ENCODE measurements at regions not wholly inside any gene's neighbourhood (a gene's known extent, or its start where the extent isn't known, plus 50 kb on each side); places are given as distances from the start of the nearest gene placed in this dataset.

DNA sequence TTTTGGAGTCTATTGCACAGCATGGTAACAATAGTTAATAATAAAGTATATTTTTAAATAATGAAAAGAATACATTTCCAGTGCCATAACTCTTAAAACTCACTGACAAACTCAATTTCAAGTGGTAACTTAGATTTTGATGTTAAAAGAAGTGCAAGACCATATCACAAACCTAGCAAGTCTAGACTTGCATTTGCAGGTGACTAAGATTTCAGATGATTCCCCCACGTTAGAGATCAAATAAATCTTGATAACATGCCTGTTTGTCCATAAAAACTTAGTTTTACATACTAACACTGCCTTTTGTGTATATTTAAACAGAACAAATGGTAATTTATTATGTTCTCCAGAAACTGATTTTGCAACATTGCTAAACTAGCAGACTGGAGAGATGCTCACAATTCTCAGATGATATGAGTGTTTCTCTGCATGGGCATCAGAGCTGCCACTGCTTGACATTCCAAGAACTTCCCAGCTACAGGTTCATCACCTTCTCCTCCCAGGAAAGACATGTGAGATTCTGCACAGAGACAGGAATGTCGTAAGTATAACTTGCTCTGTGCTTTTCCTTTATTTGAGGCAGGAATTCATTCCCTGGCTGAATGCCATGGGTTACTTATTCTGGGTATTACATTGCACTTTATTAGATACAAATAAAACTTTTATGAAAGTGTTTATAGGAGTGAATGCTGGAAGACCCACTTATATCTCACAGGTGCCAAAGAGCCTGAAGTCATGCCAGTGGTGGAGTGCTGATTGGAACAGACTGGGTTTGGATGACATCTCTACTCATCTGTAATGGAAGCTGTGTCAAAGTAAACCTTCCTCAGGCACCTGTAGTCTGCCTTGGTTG is 160.2 kb upstream of the FOXA2 start:
- DNase-seq, result no peak

DNA sequence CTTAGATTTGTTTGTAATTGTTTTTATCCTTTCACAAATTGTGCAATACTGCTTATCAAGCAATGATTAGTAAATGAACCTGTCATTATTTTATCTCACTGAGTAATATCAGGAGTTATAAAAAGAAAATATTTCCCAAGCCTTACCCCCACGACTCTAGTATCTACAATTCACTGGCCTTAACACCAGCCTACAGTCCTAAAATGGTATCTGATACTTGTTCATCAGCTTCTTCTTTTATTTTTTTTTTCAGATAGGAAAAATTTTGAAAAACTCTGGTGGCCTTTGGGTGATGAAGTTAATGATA is 160.8 kb upstream of the FOXA2 start:
- no peak for DNase-seq

DNA sequence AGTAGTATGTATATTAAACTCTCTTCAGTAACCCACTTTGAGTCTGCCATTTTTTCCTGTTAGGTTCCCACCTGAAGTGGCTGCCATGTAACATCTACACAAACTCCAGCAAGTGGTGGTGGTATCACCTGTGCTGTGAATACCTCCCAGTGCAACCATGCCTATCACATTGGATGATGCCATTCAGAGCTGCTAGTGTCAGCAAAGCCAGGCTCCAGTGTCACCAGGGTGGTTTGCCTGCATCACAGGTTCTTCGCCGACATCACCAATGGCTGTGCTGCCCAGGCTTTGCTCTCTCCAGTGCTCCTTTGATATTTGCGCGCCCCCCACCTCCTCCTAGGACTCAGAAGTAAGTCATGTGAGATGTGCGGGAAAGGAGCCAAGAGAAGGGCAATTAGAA is 162.6 kb upstream of the FOXA2 start:
- DNase-seq, result no peak

DNA sequence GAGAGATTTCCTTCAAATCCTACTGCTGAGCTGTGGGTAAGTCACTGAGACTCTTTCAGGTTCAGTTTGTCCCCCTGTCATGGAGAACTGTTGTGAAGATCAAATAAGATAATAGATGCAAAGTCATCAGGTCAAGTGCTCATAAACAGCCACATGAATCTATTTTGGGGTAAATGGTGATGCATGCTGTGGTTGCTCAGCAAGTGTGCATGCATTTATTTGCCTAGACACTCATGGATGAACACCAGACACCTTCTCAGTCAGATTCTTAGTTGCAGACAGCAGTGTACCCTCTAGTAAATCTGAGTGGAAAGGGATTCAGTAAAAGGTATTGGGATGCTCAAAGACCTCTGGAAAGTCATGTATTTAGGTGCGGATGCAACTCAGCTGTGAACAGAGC is 168.0 kb upstream of the FOXA2 start:
- no peak for DNase-seq

DNA sequence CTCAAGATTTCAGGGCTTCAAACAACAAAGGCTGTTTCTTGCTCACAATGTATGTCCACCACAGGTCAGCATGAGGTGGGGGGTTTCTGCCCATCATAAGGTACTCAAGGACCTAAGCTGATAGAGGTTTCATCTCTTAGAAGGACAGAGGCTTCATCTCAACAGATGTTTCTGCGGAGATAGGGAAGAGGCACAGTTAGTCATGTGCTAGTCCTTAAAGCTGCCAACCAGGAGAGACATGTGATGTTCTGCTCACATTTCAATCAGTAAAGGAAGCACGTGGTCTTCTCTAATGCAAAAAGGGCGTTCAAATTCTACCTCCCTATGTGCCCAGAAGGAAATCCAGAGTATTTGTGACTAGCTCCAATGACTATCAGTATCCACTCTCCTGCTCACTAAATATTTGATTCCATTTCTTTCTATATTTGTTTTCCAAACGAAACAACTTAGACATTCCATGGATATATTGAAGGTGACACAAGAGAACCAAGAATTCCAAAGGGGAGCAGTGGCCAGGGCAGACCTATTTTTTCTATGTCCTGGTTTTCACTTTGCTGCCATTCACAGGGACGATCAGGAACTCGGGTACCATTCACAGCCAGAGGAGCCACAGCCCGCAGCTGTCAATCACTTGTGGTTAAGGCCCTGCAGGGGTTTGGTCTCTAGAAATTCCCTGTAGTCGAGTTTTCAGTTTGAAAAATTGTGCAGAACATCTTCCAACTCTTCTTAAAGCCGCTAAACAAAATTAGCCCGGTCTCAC is 173.2 kb upstream of the FOXA2 start:
- DNase-seq, result no peak

DNA sequence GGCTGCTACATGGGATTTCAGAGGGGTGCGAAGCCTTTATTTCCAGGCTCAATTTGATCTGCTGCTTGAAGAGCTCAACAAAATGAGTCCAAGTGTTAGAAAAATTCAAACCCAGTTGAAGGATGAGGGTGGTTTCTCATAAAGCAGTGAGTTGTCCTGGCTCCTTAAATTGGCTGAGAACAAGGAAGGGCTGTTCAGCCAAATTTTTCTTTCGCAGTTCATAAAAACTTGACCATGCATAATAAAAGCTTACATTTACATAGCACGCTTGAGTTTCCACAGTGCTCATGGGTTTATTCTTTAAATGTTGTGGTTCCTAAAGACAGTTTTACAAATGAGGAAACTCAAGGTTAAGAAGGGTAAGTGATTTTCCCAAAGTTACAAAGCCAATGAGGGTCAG is 174.4 kb upstream of the FOXA2 start:
- DNase-seq, result no peak

DNA sequence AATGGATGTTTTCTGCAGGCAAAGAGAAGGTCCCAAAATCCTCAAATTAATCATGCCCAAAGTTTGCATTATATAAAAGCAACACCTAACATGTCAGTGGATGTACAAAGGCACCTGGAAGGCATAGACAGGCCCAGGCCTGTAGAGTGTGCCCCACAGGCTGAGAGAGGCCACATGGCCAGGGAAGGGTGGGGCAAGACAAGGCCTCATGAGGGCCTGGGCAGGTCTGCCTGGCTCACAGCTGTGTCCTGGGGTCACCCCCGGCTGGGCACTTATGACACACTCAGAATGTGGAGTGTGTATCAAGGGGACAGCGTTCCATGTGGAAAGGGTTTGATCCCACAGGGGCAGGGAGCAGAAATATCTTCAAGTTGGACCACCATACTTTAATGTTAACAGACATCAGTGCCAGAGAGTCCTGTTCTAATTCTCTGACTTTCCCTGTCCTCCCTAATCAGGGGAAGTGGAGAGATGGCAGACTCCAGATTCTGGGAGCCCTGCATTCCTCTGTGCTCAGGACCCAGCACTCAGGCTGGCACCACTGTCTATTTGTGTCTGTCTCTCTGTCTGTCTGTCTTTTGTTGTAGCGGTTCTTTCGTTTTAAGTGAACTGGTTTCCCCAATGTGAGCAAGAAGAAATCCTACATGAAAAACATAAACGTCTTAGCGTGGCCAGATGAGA is 178.3 kb upstream of the FOXA2 start:
- no peak for DNase-seq

DNA sequence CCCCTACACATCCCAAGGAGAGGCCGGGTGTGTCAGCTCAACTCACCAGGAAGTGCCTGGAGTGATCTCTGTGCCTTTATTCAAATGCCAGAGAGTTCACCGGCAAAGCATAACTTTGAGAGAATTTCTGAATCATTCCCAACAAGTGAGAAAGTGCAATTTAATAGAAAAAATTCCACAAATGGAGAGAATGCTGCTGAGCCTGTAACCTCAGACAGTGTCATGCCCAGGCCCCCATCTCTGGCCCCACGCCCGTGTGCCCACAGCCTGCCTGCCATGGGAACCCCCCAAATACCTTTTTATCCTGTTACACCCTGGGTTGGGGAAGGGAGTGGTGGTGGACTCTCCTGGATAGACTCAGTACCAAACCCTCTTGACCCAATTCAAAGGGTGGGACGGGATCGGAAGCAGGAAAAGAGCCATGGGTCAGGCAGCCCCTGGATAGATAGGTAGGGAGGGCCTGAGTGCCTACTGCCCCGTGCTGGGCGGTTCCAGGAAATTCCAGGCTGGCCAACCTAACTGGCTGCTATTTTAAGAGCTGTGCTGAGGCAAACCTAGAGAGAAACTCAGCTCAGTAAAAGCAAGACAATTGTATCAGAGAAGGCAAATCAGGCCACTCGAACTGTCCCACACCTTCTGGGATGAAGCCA is 179.0 kb upstream of the FOXA2 start:
- DNase-seq, result no peak

DNA sequence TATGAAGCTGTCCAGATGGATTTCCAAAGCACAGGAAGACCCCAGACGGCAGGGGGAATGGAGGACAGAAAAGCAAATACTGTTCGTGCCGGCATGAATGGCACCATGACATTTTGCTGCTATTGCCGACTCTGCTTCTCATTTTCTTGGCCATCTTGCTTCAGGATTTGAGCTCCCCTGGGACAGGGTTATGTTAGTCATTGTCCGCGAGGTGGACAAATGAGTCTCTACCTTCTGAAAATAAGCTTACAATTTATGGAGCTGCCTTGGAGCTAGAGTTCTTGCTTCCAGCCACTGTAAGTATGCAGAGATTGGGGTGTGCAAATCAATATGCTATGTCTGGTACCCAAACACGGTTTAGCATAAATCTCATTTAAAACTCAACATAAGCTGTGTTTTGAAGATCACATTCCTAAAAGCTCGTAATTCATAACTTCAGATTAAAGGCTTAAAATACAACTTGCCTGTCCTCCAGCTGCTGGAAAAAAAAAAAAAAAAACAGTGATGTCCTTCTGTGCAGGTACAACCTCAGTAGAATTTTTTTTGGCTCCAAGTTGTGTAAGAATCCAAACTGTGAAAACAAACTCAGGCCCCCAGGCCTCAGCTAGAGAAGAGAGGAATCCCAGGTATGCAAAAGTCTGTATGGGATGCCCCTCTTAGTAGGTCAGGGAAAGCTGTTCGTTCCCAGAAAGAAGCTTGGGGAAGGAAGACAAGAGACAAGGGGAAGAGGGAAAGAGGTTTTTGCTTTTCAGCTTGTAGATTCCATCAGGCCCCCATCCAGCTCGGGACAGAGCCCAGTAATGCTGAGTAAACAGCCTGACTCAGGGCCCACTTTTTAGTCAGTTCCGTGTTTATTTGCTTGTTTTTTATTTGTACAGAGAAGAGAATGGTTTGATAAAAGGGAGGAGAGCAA is 184.2 kb upstream of the FOXA2 start:
- no peak for DNase-seq

DNA sequence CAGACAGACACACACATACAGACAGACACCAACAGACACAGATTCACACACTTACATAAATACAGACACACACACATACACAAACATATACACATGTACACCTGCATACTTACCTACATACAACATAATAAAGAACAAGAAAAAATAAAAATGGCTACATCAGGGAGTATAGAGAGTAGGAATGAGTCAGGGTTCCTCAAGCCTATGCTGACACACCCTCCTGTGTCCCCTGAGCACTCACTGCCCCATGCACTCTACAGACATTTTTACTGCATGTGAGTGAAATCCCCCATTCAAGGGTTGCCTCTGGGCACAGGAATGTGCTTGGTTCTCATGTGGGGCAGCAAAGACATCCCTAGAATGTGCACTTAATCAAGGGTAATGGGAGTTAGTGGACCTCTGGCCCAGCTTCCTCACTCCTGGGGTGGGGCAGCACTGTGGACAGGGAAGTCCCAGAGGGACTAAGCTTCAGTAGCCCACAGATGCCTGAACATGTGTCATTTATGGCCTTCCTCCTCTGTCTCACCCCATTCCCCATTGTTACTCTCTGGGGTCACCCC is 185.9 kb upstream of the FOXA2 start:
- no peak for DNase-seq

DNA sequence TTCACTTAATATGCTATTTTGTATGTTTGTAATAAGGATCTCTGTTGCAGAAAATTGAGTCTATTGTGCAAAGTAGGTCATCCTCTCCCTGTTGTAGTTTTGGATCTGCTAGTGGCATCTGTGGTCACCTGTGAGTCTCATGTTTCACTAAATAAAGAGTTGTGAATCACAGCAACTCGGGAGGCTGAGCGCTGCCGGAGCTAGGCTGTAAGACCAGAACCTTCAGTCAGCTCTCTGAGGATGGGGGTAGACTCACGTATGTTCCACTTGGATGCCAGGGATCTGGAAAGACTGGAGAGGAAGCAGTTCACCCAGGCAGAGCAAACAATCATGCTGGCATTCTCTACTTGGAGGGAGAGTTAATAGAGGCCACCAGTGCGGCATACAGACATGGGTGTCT is 187.3 kb upstream of the FOXA2 start:
- no peak for DNase-seq

DNA sequence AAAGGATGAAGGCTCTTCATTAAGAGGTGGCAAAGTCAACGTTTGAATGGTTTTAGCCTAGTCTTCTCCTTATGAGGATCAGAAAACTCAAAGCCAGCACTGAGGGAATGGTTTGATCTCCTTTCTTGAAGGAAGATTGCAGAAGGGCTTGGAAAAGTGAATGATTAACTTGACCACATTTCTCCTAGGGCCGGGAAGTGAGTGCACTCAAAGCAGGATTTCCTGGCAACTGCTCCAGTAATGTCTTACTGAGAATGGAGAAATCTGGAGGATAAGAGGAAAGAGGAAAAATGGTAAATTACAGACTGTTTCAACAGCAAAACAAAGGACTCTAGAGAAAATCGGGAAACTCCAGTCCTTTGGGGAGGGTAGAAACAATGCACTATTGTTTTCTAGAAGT is 189.0 kb upstream of the FOXA2 start:
- no peak for DNase-seq

DNA sequence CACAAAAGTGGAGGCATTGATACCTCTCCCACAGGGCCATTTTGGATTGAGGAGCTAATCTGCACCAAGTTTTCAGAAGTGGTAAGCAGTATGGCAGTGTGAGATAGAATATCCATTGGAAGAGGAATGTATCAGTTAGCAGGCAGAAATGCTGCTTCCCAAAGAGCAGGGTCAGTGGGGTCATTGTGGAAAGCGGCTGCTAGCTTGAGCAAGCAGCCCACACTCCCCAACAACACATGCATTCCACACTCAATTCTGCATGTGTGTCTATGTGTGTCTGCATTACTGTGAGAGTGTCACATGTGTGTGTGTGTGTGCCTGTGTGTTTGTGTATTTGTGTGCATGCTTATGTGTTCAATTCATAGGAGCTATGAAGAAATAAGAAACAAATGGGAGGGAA is 190.9 kb upstream of the FOXA2 start:
- DNase-seq, result no peak

DNA sequence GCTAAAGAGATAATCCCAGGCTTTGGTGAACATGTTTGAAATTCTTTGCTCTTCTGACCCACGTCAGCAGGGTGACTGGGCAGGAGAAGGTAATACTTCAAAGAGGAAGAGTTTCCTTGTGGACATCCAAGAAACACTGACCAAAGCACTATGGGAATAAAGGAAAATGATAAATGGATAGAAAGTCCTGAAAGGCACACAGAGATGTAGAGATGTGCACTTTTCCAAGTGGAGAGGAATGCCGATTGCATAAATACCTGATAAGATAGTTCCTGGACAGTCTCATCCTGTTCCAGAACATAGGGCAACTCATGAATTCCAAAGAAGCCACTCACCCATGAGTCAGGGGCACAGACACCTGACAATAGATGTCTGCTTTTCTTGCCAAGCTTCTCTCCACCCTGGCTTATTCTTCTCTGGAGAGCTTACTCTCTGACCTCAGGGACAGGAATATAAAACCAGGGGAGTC is 191.3 kb upstream of the FOXA2 start:
- no peak for DNase-seq

DNA sequence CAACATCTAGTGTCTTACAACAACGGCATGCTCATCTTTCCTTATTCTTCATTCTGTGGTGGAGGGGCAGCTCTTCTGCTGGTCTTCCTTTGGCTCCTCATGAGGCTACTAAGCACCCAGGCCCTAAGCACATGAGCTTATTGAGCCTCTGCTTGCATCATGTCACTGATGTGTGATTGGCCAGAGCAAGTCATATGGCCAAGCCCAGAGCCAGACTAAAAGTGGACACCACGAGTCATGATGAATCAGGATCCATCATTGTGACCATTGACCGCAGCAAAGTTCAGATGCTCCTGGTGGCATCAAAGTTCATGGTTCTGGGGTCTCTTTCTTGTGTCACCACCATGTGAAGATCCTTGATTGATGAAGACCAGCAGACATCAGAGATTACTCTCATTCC is 192.0 kb upstream of the FOXA2 start:
- DNase-seq, result no peak

DNA sequence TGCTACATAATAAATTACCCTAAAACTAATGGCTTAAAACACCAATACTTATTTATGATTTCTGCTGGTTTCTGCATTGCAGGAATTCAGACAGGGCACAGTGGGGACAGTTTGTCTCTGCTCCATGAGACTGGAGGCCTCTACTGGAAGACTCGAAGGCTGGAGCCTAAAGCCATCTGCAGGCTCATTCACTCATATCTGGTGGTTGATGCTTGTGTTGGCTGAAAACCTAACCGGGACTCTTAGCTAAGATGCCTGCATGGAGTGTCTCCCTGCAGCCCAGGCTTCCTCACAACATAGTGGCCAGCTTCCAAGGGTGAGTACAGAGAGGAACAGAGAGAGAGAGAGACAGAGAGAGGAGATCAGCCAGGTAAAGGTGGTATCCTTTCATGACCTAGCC is 195.5 kb upstream of the FOXA2 start:
- DNase-seq, result no peak

DNA sequence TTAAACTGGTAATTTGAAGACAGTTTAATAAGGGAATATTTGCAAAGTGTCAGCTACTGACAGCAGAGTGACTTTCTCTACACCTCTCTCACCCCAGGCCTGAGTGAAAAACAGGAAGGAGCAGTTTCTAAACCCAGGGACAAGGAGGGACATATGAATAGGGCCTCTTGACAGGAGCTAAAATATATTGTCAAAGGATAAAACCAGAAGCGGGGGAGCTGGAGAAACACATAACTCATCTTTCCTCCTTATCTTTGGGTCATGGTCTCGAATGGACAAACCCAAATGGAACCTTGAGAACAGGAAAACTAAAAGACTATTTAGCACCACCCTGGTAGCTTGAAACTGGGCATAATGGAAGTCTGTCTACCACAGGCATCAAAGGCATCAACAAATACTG is 197.5 kb upstream of the FOXA2 start:
- DNase-seq, result no peak

DNA sequence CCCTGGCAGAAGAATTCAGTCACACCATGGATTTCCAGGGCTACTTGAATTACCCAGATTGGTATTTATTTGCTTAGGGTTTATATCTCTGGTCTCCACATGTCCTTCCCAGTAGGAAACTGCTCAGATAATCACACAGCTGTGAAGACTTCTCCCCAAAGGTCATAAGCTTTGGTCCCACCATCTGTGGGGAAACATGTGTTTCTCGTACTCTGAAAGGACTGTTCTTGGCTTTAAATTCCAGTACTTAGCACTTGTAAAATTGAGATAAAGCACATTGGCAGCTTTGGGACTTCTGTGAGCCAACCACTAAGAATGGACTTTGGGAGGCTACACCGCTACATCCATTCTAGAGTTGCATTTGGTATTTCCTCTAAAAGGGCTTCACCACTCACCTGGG is 205.3 kb upstream of the FOXA2 start:
- DNase-seq, result no peak

DNA sequence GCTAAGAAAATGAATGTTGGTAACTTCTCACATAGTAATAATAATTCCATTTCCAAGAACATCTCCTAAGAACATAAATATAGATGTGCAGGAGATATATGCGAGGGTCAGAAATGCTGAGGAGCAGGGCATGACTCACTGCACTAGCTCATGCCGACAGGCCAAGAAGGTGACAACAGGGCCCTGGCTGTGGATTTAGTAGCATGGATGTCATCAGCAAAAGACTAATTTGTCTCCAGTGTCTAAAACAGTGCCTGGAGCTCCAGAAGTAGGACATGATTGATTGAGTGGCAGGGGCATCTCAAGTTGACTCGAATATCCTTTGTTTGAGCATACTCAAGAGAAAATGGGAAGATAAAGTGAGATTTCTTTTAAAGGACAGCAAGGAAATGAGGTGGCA is 207.0 kb upstream of the FOXA2 start:
- no peak for DNase-seq

DNA sequence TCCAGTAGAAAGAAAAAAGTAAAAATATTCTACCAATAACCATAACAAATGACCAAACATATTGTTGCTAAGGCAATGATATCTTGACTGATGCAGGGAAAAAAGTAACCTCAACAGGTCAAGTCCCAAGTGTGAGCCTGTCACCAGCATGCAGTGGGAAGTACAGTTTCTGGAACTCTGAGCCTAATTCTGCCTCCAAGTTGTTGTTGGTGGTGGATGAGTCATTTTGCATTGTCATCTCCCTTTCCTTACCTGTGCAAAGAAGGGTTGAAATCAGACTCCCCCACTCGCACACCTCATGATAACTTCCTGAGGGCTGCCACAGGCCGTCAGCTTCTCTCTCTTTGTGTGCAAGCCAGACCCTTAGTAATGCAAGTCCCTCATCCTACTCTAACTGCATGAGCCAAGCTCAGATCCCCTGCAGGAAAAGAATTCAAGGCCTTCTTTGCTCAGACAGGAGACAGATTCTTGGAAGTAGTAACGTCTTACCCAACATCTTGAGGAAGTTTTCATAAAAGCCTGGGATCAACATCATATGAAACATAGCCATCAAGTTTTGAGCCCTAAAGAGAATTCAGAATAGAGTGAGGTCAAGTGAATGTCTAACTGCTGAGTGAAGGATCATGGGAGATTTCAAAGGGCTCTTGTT is 207.6 kb upstream of the FOXA2 start:
- DNase-seq, result no peak

DNA sequence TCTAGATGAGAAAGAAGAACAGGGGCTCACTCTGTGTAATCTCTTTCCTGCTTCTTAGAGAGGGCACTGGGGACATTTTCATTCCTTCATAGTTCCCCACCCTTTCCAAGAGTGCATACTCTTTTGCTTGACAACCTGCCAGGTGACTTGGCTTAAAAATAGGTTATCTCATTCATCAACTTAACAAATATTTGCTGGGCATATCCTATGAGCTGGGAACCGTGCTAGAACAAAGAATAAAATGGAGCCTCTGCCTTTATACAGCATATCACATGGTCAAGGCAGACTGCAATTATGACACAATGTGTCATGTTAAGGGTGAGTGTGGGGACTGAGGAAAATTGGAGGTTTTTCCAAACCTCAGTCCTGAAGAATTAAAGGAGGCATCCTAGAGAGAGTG is 209.8 kb upstream of the FOXA2 start:
- no peak for DNase-seq

DNA sequence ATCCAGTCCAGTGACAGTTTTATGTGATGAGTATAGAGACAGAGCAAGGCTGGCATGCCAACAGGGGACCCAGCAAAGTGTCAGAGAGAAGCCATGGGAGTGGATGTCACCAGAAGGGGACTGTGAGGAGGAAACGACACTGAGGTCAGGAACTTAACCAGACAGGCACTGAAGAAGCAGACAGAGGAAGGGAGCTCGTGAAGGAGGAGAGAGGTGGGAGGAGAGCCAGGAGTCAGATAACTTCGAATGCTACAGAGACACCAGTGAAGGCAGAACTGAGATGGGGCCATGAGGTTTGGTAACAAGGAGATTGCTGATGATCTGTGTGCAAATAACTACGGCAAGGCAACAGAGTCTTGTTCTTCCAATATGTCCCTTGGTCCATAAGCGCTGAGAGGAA is 211.1 kb upstream of the FOXA2 start:
- no peak for DNase-seq

All from CD4-positive, alpha-beta T cell treated with Interleukin-17A for 4 hours (primary cell).